H1 (cell line): ENCODE measurements at regions not wholly inside any gene's neighbourhood (a gene's known extent, or its start where the extent isn't known, plus 50 kb on each side); places are given as distances from the start of the nearest gene placed in this dataset.
"Not testable (repeated sequence)": the region's sequence is repeated elsewhere in the genome, so short reads cannot be mapped to it uniquely, and the experiment has no call there.

Source experiments
- CHD2 ChIP-seq: IDR thresholded peaks from 2 replicates; pipeline ENCODE4 v1.6.1; 2012; ENCODE audit warnings: low read length, improper control_type of control experiment
- CTCF ChIP-seq, 3 experiments: IDR thresholded peaks; 1 replicate in 2 of 3; 2 replicates in 1 of 3; pipeline versions ENCODE4 v1.5.1 to v1.6.1; 2011; ENCODE audit warnings: low read length in 3 of 3, mild to moderate bottlenecking in 3 of 3, inconsistent platforms in 2 of 3, low read depth in 1 of 3, moderate library complexity in 1 of 3; ENCODE audit not compliant: insufficient read depth in 1 of 3; ENCODE audit errors: control extremely low read depth in 1 of 3
- HDAC2 ChIP-seq, 2 experiments: fragments of 300-600 bp in 1 of 2; sonication (generic) in 1 of 2; IDR thresholded peaks; 2 replicates each; pipeline ENCODE4 v1.6.1; 2011 to 2012; ENCODE audit warnings: low read depth in 2 of 2, low read length in 2 of 2, mild to moderate bottlenecking in 2 of 2, moderate library complexity in 2 of 2, borderline replicate concordance in 1 of 2, inconsistent platforms in 1 of 2
- KDM4A ChIP-seq: IDR thresholded peaks from one replicate; pipeline ENCODE4 v1.7.1; 2012; ENCODE audit warnings: low read depth, mild to moderate bottlenecking, moderate library complexity, low read length, inconsistent platforms; ENCODE audit not compliant: severe bottlenecking
- RBBP5 ChIP-seq: IDR thresholded peaks from 2 replicates; pipeline ENCODE4 v1.7.1; 2012; ENCODE audit warnings: low read depth, mild to moderate bottlenecking, inconsistent platforms, low read length, moderate library complexity, borderline replicate concordance
- SIX5 ChIP-seq: IDR thresholded peaks from 2 replicates; pipeline ENCODE4 v1.6.1; 2011; ENCODE audit warnings: mild to moderate bottlenecking, low read depth, low read length
- SRF ChIP-seq: IDR thresholded peaks from 2 replicates; pipeline ENCODE4 v1.6.1; 2011; ENCODE audit warnings: mild to moderate bottlenecking, low read depth, low read length, moderate library complexity

DNA sequence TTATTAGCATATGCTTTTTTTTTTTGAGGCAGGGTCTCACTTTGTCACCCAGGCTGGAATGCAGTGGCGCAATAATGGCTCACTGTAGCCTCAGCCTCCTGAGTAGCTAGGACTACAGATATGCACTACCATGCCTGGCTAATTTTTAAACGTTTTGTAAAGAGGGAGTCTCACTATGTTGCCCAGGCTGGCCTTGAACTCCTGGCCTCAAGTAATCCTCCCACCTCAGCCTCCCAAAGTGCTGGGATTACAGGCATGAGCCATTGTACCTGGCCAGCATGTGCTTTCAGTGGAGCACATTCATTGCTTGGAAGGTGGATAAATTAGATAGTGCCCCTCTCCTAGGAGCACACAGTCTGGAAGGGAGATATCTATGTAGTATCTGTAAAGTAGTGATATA is 243.7 kb upstream of the PLPP4 start:
- not testable (repeated sequence) for TF ChIP-seq RBBP5; SIX5; CHD2; CTCF (IDR thresholded peaks at IDR 0.05; ENCODE audit: control extremely low read depth in 1 of 3, insufficient read depth in 1 of 3, low read depth in 1 of 3, low read length in 3 of 3); SRF; KDM4A; HDAC2 (IDR thresholded peaks at IDR 0.05; ENCODE audit: borderline replicate concordance in 1 of 2, low read depth in 2 of 2, low read length in 2 of 2)
